H9 (cell line): ENCODE measurements at regions not wholly inside any gene's neighbourhood (a gene's known extent, or its start where the extent isn't known, plus 50 kb on each side); places are given as distances from the start of the nearest gene placed in this dataset.

Experiments used
- DNase-seq: peaks from one replicate; pipeline ENCODE4 v3.0.0-alpha.2; 2017
- H2AFZ ChIP-seq: one replicate; pipeline ENCODE4 v1.6.1; 2013; ENCODE audit warnings: mild to moderate bottlenecking, low read length, control low read depth, moderate library complexity
- H2AK5ac ChIP-seq: 2 replicates; pipeline ENCODE4 v1.6.1; 2013; ENCODE audit warnings: low read length, control low read depth, mixed read lengths; ENCODE audit not compliant: insufficient read length
- H2BK120ac ChIP-seq: one replicate; pipeline ENCODE4 v1.6.1; 2013; ENCODE audit warnings: low read depth, mild to moderate bottlenecking, low read length, control low read depth, inconsistent platforms; ENCODE audit not compliant: poor library complexity, severe bottlenecking
- H2BK12ac ChIP-seq: 2 replicates; pipeline ENCODE4 v1.6.1; 2013; ENCODE audit warnings: low read length, control low read depth, mixed read lengths, low read depth; ENCODE audit not compliant: insufficient read length
- H2BK15ac ChIP-seq: 2 replicates; pipeline ENCODE4 v1.6.1; 2013; ENCODE audit warnings: low read depth, low read length, control low read depth
- H2BK20ac ChIP-seq: one replicate; pipeline ENCODE4 v1.6.1; 2013; ENCODE audit warnings: low read depth, mild to moderate bottlenecking, low read length, control low read depth, inconsistent platforms; ENCODE audit not compliant: poor library complexity, severe bottlenecking
- H2BK5ac ChIP-seq: 2 replicates; pipeline ENCODE4 v1.6.1; 2013; ENCODE audit warnings: low read length, control low read depth, mixed read lengths; ENCODE audit not compliant: insufficient read length
- H3K14ac ChIP-seq: 2 replicates; pipeline ENCODE4 v1.6.1; 2013; ENCODE audit warnings: low read length, control low read depth; ENCODE audit not compliant: insufficient read depth
- H3K18ac ChIP-seq: 2 replicates; pipeline ENCODE4 v1.6.1; 2013; ENCODE audit warnings: low read depth, mild to moderate bottlenecking, mixed read lengths, low read length, control low read depth; ENCODE audit not compliant: insufficient read length
- H3K23ac ChIP-seq: 2 replicates; pipeline ENCODE4 v1.6.1; 2013; ENCODE audit warnings: low read length, control low read depth, mixed read lengths, low read depth; ENCODE audit not compliant: insufficient read length
- H3K23me2 ChIP-seq: 2 replicates; pipeline ENCODE4 v1.6.1; 2013; ENCODE audit warnings: low read depth, mild to moderate bottlenecking, mixed read lengths, low read length, control low read depth; ENCODE audit not compliant: insufficient read length, poor library complexity, severe bottlenecking
- H3K27ac ChIP-seq: 2 replicates; pipeline ENCODE4 v1.5.1; 2013; ENCODE audit warnings: low read length, control low read depth, mixed read lengths, low read depth; ENCODE audit not compliant: insufficient read length
- H3K27me3 ChIP-seq: 2 replicates; pipeline ENCODE4 v1.6.1; 2013; ENCODE audit warnings: low read length, control low read depth, inconsistent platforms; ENCODE audit not compliant: insufficient read depth
- H3K4ac ChIP-seq: 2 replicates; pipeline ENCODE4 v1.6.1; 2013; ENCODE audit warnings: low read depth, mild to moderate bottlenecking, control low read depth, inconsistent platforms, low read length, moderate library complexity
- H3K4me1 ChIP-seq: 2 replicates; pipeline ENCODE4 v1.6.1; 2013; ENCODE audit warnings: low read length, control low read depth, inconsistent platforms; ENCODE audit not compliant: insufficient read depth
- H3K4me2 ChIP-seq: 2 replicates; pipeline ENCODE4 v1.6.1; 2013; ENCODE audit warnings: low read length, control low read depth, mixed read lengths; ENCODE audit not compliant: insufficient read length, insufficient read depth
- H3K56ac ChIP-seq: 2 replicates; pipeline ENCODE4 v1.6.1; 2013; ENCODE audit warnings: low read depth, mild to moderate bottlenecking, mixed read lengths, low read length, control low read depth; ENCODE audit not compliant: insufficient read length
- H3K79me1 ChIP-seq: 2 replicates; pipeline ENCODE4 v1.6.1; 2013; ENCODE audit warnings: low read depth, mild to moderate bottlenecking, moderate library complexity, low read length, control low read depth, inconsistent platforms; ENCODE audit not compliant: insufficient read depth, poor library complexity, severe bottlenecking
- H3K79me2 ChIP-seq: 2 replicates; pipeline ENCODE4 v1.6.1; 2013; ENCODE audit warnings: low read length, control low read depth, inconsistent platforms; ENCODE audit not compliant: insufficient read depth
- H3K9ac ChIP-seq: 2 replicates; pipeline ENCODE4 v1.6.1; 2013; ENCODE audit warnings: low read length, control low read depth, mixed read lengths; ENCODE audit not compliant: insufficient read length; ENCODE audit errors: extremely low read depth
- H3K9me3 ChIP-seq: one replicate; pipeline ENCODE4 v1.6.1; 2013; ENCODE audit warnings: low read depth, low read length, inconsistent platforms; ENCODE audit not compliant: control insufficient read depth
- H3T11ph ChIP-seq: one replicate; pipeline ENCODE4 v1.6.1; 2013; ENCODE audit warnings: mild to moderate bottlenecking, low read length, control low read depth, inconsistent platforms
- H4K20me1 ChIP-seq: one replicate; pipeline ENCODE4 v1.6.1; 2013; ENCODE audit not compliant: control insufficient read depth, insufficient read length, insufficient read depth
- H4K5ac ChIP-seq: 2 replicates; pipeline ENCODE4 v1.6.1; 2013; ENCODE audit warnings: low read depth, mild to moderate bottlenecking, mixed read lengths, low read length, control low read depth; ENCODE audit not compliant: insufficient read length
- H4K8ac ChIP-seq: replicated peaks from 2 replicates; pipeline ENCODE4 v1.6.1; 2013; ENCODE audit warnings: low read length, control low read depth, mixed read lengths, low read depth; ENCODE audit not compliant: insufficient read length
- H4K91ac ChIP-seq: 2 replicates; pipeline ENCODE4 v1.6.1; 2013; ENCODE audit warnings: low read depth, mild to moderate bottlenecking, moderate library complexity, mixed read lengths, low read length, control low read depth; ENCODE audit not compliant: insufficient read length
- H3K27ac Mint-ChIP-seq, 3 experiments: 2 replicates in 2 of 3; 3 replicates in 1 of 3; pipeline ENCODE4 v1.8.0; 2020 to 2021; ENCODE audit warnings: mixed read lengths in 3 of 3, mild to moderate bottlenecking in 1 of 3, moderate library complexity in 1 of 3
- H3K27me3 Mint-ChIP-seq: 2 replicates; pipeline ENCODE4 v1.8.0; 2021; ENCODE audit warnings: low read depth, mild to moderate bottlenecking, moderate library complexity, mixed read lengths
- H3K36me3 Mint-ChIP-seq, 3 experiments: 2 replicates in 2 of 3; 3 replicates in 1 of 3; pipeline ENCODE4 v1.8.0; 2020 to 2021; ENCODE audit warnings: low read depth in 3 of 3, mixed read lengths in 3 of 3; ENCODE audit not compliant: insufficient read depth in 1 of 3
- H3K4me1 Mint-ChIP-seq, 2 experiments: 2 replicates each; pipeline ENCODE4 v1.8.0; 2020; ENCODE audit warnings: mixed read lengths in 2 of 2
- H3K4me3 Mint-ChIP-seq, 2 experiments: 2 replicates in 1 of 2; 3 replicates in 1 of 2; pipeline ENCODE4 v1.8.0; 2020 to 2021; ENCODE audit warnings: mild to moderate bottlenecking in 2 of 2, mixed read lengths in 2 of 2, moderate library complexity in 1 of 2
- H3K9me3 Mint-ChIP-seq, 2 experiments: 2 replicates in 1 of 2; 3 replicates in 1 of 2; pipeline ENCODE4 v1.8.0; 2020; ENCODE audit warnings: mild to moderate bottlenecking in 2 of 2, mixed read lengths in 2 of 2, moderate library complexity in 1 of 2
- WGBS: extraction: QIAGEN DNeasy Blood & Tissue Kit; methylation state at CpG from one replicate; pipeline ENCODE4 v1.1.7; 2013; ENCODE audit warnings: missing lambda C conversion rate, low lambda C conversion rate, mixed read lengths; ENCODE audit not compliant: insufficient read length; ENCODE audit errors: extremely low coverage; 5-methylcytosine and 5-hydroxymethylcytosine counted together
- TF ChIP-seq, protein P1 (sequence below): fragments of 200-600 bp; sonication (generic); conservative IDR thresholded peaks from 3 replicates; pipeline ENCODE4 v1.8.0; 2021; ENCODE audit warnings: antibody characterized with exemption, mild to moderate bottlenecking

DNA sequence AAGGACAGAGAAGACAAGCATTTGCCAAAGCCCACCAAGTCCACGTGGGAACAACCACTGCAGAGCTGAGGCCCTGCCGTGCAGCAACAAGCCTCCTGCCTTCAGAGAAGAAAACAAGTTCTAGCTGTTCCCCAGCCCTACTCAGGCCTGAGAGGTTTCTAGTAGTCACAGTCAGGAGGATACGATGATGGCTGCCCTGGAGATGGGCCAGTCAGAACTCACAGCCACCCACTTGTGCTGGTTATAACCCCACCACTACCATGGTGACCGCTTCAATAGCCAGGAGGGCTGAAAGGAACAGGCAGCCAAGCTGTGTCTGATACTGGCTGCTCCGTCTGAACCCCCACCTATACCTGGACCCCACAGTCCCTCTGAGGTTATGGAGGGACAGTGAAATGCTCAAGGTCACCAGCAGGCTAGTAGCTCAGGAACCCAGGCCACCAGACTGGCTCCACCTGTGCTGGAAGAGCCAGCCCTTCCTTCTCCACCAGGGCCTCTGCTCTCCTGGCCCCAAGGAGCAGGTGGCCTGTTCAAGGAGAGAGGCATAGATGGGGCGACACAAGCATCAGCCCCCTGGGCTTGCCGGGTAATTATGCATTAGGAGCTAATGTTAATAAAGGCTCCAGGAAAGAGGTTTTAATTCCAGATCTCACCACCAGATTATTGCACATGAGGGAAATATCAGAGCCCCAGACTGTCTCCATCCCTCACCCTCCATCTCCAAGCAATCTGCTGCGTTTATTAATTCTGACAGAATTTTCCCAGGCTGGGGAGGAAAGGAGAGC, 125.8 kb upstream of the PCBD1 start:
- Histone ChIP-seq H2BK15ac (no peak overlapping the region), H2BK20ac (no peak overlapping the region), H3K14ac (no peak overlapping the region; the same call in 1 of the 2 replicates), H3K27ac (no peak overlapping the region), H3K4me1 (no peaks in the 10 kb centered on the region), H4K91ac (no peak overlapping the region), H3K9me3 (no peaks in the 10 kb centered on the region), H2BK12ac (no peak overlapping the region), H4K5ac (no peak overlapping the region), H3K23ac (no peak overlapping the region), H3K79me1 (no peaks in the 10 kb centered on the region), H3K18ac (no peak overlapping the region), H3K9ac (no peak overlapping the region), H4K8ac (no peak overlapping the region), H3T11ph (no peak overlapping the region), H3K4ac (no peak overlapping the region), H3K27me3 (no peaks in the 10 kb centered on the region), H2AK5ac (no peak overlapping the region), H3K23me2 (no peaks in the 10 kb centered on the region), H3K4me2 (no peak overlapping the region), H2BK5ac (no peak overlapping the region), H3K56ac (no peak overlapping the region), H3K79me2 (no peaks in the 10 kb centered on the region), H2BK120ac (no peak overlapping the region), H2AFZ (no peak overlapping the region), H4K20me1 (no peaks in the 10 kb centered on the region)
- no CpG with 5 or more reads among the region's 8 CpGs for WGBS
- peaks cover 13% of the 10 kb centered on the region for H3K27me3 Mint-ChIP-seq
- H3K9me3 Mint-ChIP-seq = no peaks in the 10 kb centered on the region
- DNase-seq = no peak
- TF ChIP-seq, protein P1, sequence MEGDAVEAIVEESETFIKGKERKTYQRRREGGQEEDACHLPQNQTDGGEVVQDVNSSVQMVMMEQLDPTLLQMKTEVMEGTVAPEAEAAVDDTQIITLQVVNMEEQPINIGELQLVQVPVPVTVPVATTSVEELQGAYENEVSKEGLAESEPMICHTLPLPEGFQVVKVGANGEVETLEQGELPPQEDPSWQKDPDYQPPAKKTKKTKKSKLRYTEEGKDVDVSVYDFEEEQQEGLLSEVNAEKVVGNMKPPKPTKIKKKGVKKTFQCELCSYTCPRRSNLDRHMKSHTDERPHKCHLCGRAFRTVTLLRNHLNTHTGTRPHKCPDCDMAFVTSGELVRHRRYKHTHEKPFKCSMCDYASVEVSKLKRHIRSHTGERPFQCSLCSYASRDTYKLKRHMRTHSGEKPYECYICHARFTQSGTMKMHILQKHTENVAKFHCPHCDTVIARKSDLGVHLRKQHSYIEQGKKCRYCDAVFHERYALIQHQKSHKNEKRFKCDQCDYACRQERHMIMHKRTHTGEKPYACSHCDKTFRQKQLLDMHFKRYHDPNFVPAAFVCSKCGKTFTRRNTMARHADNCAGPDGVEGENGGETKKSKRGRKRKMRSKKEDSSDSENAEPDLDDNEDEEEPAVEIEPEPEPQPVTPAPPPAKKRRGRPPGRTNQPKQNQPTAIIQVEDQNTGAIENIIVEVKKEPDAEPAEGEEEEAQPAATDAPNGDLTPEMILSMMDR = no peak
- H3K4me3 Mint-ChIP-seq = no peak overlapping the region
- no peak overlapping the region; a peak in 1 of 7 replicates for H3K27ac Mint-ChIP-seq
- H3K4me1 Mint-ChIP-seq = peaks cover 4 to 13% of the 10 kb centered on the region in 2 experiments
- no peaks in the 10 kb centered on the region for H3K36me3 Mint-ChIP-seq
